IMR-90 (cell line): ENCODE measurements at regions not wholly inside any gene's neighbourhood (a gene's known extent, or its start where the extent isn't known, plus 50 kb on each side); places are given as distances from the start of the nearest gene placed in this dataset.

Experiments used
- ATAC-seq: fragments of 200-7000 bp; cut with Tn5 transposase; 2 replicates; pipeline ENCODE4 v1.9.1; 2020; ENCODE audit warnings: low read depth, mild to moderate bottlenecking, moderate library complexity
- BruUV-seq: library from RNA; stranded (reverse); fragments of 400-500 nt; replicated peaks from 2 replicates; lab custom pipeline; 2021; lab: Mats Ljungman, UMichigan
- CTCF ChIA-PET: fragments of 300-600 bp; formaldehyde crosslinking; extraction: SDS; loops from one replicate; lab custom pipeline; 2021; ENCODE audit warnings: antibody characterized with exemption; lab: Yijun Ruan, JAX
- POLR2A ChIA-PET: fragments of 300-600 bp; sonication (Branson Sonifier 250); formaldehyde crosslinking; loops from one replicate; lab custom pipeline; 2022; ENCODE audit warnings: antibody characterized with exemption; ENCODE audit not compliant: unreplicated experiment; lab: Charles Lee
- DNase-seq: peaks from one replicate; pipeline ENCODE4 v3.0.0; 2013
- H2AFZ ChIP-seq: replicated peaks from 2 replicates; pipeline ENCODE3; 2013; ENCODE audit warnings: low read length, mild to moderate bottlenecking; ENCODE audit not compliant: poor library complexity
- H2AK5ac ChIP-seq: 2 replicates; pipeline ENCODE4 v1.6.1; 2013; ENCODE audit warnings: low read depth, low read length, inconsistent platforms
- H2AK9ac ChIP-seq: replicated peaks from 2 replicates; pipeline ENCODE3; 2013; ENCODE audit warnings: mild to moderate bottlenecking, low read depth, low read length, moderate library complexity; ENCODE audit not compliant: poor library complexity
- H2BK120ac ChIP-seq: 2 replicates; pipeline ENCODE4 v1.6.1; 2013; ENCODE audit warnings: low read depth, low read length, inconsistent platforms
- H2BK15ac ChIP-seq: 3 replicates; pipeline ENCODE4 v1.6.1; 2013; ENCODE audit warnings: low read depth, low read length, inconsistent platforms
- H2BK20ac ChIP-seq: 2 replicates; pipeline ENCODE4 v1.6.1; 2013; ENCODE audit warnings: low read depth, mild to moderate bottlenecking, inconsistent platforms, low read length, moderate library complexity
- H2BK5ac ChIP-seq: 2 replicates; pipeline ENCODE4 v1.6.1; 2013; ENCODE audit warnings: mild to moderate bottlenecking, low read depth, low read length, inconsistent platforms; ENCODE audit not compliant: poor library complexity, severe bottlenecking
- H3K14ac ChIP-seq: replicated peaks from 2 replicates; pipeline ENCODE4 v1.6.1; 2013; ENCODE audit warnings: low read depth, low read length, inconsistent platforms
- H3K18ac ChIP-seq: 2 replicates; pipeline ENCODE4 v1.6.1; 2013; ENCODE audit warnings: low read depth, low read length, control low read depth
- H3K23ac ChIP-seq: 2 replicates; pipeline ENCODE4 v1.6.1; 2013; ENCODE audit warnings: low read depth, low read length, inconsistent platforms
- H3K27ac ChIP-seq: 2 replicates; pipeline ENCODE4 v1.5.1; 2013; ENCODE audit warnings: mild to moderate bottlenecking, control low read depth, low read length; ENCODE audit not compliant: insufficient read depth
- H3K27me3 ChIP-seq: 2 replicates; pipeline ENCODE4 v1.6.1; 2013; ENCODE audit warnings: low read length; ENCODE audit not compliant: control insufficient read depth, insufficient read depth
- H3K36me3 ChIP-seq: 2 replicates; pipeline ENCODE4 v1.6.1; 2013; ENCODE audit warnings: low read length, mixed read lengths; ENCODE audit not compliant: control insufficient read depth, insufficient read depth
- H3K4ac ChIP-seq: 2 replicates; pipeline ENCODE4 v1.6.1; 2013; ENCODE audit warnings: low read depth, low read length, inconsistent platforms
- H3K4me1 ChIP-seq: 2 replicates; pipeline ENCODE4 v1.6.1; 2013; ENCODE audit warnings: low read length, mixed read lengths; ENCODE audit not compliant: control insufficient read depth, insufficient read depth
- H3K4me2 ChIP-seq: 2 replicates; pipeline ENCODE4 v1.6.1; 2013; ENCODE audit warnings: low read depth, mild to moderate bottlenecking, control low read depth, low read length, moderate library complexity
- H3K4me3 ChIP-seq: 2 replicates; pipeline ENCODE4 v1.5.1; 2013; ENCODE audit warnings: low read depth, mild to moderate bottlenecking, control low read depth, low read length, moderate library complexity; ENCODE audit not compliant: insufficient read depth
- H3K56ac ChIP-seq: 2 replicates; pipeline ENCODE4 v1.6.1; 2013; ENCODE audit warnings: low read length, inconsistent platforms; ENCODE audit not compliant: insufficient read depth; ENCODE audit errors: extremely low read depth
- H3K79me1 ChIP-seq, 2 experiments: 2 replicates each; pipeline ENCODE4 v1.6.1; 2013; ENCODE audit warnings: low read length in 2 of 2, inconsistent platforms in 1 of 2, low read depth in 1 of 2
- H3K9ac ChIP-seq: 2 replicates; pipeline ENCODE4 v1.6.1; 2013; ENCODE audit warnings: low read depth, low read length, control low read depth
- H3K9me1 ChIP-seq: 2 replicates; pipeline ENCODE4 v1.6.1; 2013; ENCODE audit warnings: low read length, inconsistent platforms; ENCODE audit not compliant: insufficient read depth
- H3K9me3 ChIP-seq: 2 replicates; pipeline ENCODE4 v1.6.1; 2013; ENCODE audit warnings: low read length; ENCODE audit not compliant: control insufficient read depth, insufficient read depth
- H4K20me1 ChIP-seq: 2 replicates; pipeline ENCODE4 v1.6.1; 2013; ENCODE audit warnings: low read length, inconsistent platforms; ENCODE audit not compliant: insufficient read depth
- H4K5ac ChIP-seq: 2 replicates; pipeline ENCODE4 v1.6.1; 2013; ENCODE audit warnings: mild to moderate bottlenecking, low read depth, low read length, control low read depth
- H4K8ac ChIP-seq, 2 experiments: 2 replicates each; pipeline ENCODE4 v1.6.1; 2013; ENCODE audit warnings: low read depth in 2 of 2, low read length in 2 of 2, control low read depth in 1 of 2, inconsistent platforms in 1 of 2
- H4K91ac ChIP-seq: 2 replicates; pipeline ENCODE4 v1.6.1; 2013; ENCODE audit warnings: low read depth, low read length, inconsistent platforms; ENCODE audit not compliant: insufficient read depth
- CEBPB ChIP-seq: IDR thresholded peaks from 2 replicates; pipeline ENCODE4 v1.6.1; 2012; ENCODE audit warnings: low read depth, low read length, improper control_type of control experiment
- FOS ChIP-seq: fragments of 150-350 bp; IDR thresholded peaks from 2 replicates; pipeline ENCODE4 v1.6.1; 2016; ENCODE audit warnings: low read depth, low read length
- MAFK ChIP-seq: IDR thresholded peaks from 2 replicates; pipeline ENCODE4 v1.6.1; 2012; ENCODE audit warnings: low read depth, low read length, improper control_type of control experiment
- MAZ ChIP-seq: IDR thresholded peaks from 2 replicates; pipeline ENCODE4 v1.6.1; 2012; ENCODE audit warnings: low read depth, mild to moderate bottlenecking, low read length, improper control_type of control experiment, moderate library complexity, borderline replicate concordance
- SMC3 ChIP-seq: fragments of 150-350 bp; IDR thresholded peaks from 2 replicates; pipeline ENCODE4 v1.6.1; 2016; ENCODE audit warnings: low read depth, mild to moderate bottlenecking, antibody characterized with exemption, low read length, moderate library complexity
- WGBS, 2 experiments: methylation state at CpG; one replicate each; pipeline versions ENCODE4 v1.1.5 to v1.1.7; 2013; ENCODE audit warnings: missing lambda C conversion rate in 2 of 2; ENCODE audit not compliant: insufficient read length in 1 of 2; ENCODE audit errors: extremely low coverage in 2 of 2; 5-methylcytosine and 5-hydroxymethylcytosine counted together
- dilution Hi-C: fragments of 300-500 bp; cut with HindIII; formaldehyde crosslinking; loops from one replicate; pipeline ENCODE4 v1.14.3; 2018; ENCODE audit warnings: low sequenced_read_pairs; ENCODE audit not compliant: unreplicated experiment
- in situ Hi-C: fragments of 300-500 bp; cut with MboI; formaldehyde crosslinking; loops from 3 replicates; pipeline ENCODE4 v1.14.3; 2019; ENCODE audit warnings: low sequenced_read_pairs, inconsistent platforms, mixed read lengths
- intact Hi-C: fragments of 100-400 bp; cut with micrococcal nuclease; formaldehyde crosslinking; loops from 2 replicates; pipeline ENCODE4 v1.10.0; 2022
- TF ChIP-seq, protein P1 (sequence below): fragments of 150-350 bp; IDR thresholded peaks from 2 replicates; pipeline ENCODE4 v1.6.1; 2017; ENCODE audit warnings: mild to moderate bottlenecking, antibody characterized with exemption, low read length, low read depth
- TF ChIP-seq, protein P2 (sequence below): fragments of 150-350 bp; IDR thresholded peaks from 2 replicates; pipeline ENCODE4 v1.6.1; 2016; ENCODE audit warnings: low read depth, mild to moderate bottlenecking, low read length, moderate library complexity, borderline replicate concordance

DNA sequence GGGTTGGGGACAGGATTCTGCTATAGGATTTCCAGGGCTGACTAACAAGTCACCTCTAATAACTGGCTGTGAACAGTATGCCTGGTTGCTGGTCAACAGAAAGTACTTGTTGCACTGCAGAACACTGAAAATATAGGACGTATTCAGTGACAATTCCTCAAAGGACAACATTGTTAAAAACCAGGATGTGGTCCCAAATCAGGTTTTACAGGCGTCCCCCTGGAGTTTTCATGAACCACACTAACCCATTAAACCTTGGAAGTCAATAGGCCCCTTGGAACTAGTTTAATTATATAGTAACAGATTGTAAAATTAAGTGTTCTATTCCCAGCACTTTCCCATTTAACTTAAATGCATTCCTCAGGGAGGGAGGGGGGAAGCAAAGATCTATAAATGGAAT is 495.4 kb downstream of the TBC1D4 start:
- Histone ChIP-seq H3K27ac (no peak overlapping the region), H4K5ac (no peak overlapping the region), H3K9ac (no peak overlapping the region), H2AFZ (no peak overlapping the region), H3K4ac (no peak overlapping the region), H2BK15ac (no peak overlapping the region), H2AK9ac (no peak overlapping the region), H2AK5ac (no peak overlapping the region), H3K4me3 (no peak overlapping the region), H2BK120ac (no peak overlapping the region), H3K4me2 (no peak overlapping the region), H3K79me1 (no peaks in the 10 kb centered on the region), H3K9me1 (no peaks in the 10 kb centered on the region), H3K36me3 (no peaks in the 10 kb centered on the region), H3K9me3 (no peaks in the 10 kb centered on the region), H3K14ac (no peak overlapping the region), H3K27me3 (no peaks in the 10 kb centered on the region), H3K4me1 (no peaks in the 10 kb centered on the region), H3K18ac (no peak overlapping the region), H4K91ac (no peak overlapping the region), H4K20me1 (no peaks in the 10 kb centered on the region), H2BK20ac (no peak overlapping the region), H3K56ac (no peak overlapping the region), H2BK5ac (no peak overlapping the region), H3K23ac (no peak overlapping the region), H4K8ac (no peak overlapping the region)
- dilution Hi-C loops: no loop called here
- no CpG with 5 or more reads among the region's 2 CpGs for WGBS, 2 experiments
- BruUV-seq: no TSS peak
- in situ Hi-C loops: no loop called here
- ChIA-PET CTCF (no interaction called here), POLR2A (no interaction called here)
- intact Hi-C loops: no loop called here
- no peak for TF ChIP-seq FOS
- TF ChIP-seq MAFK: no peak
- TF ChIP-seq, protein P1, sequence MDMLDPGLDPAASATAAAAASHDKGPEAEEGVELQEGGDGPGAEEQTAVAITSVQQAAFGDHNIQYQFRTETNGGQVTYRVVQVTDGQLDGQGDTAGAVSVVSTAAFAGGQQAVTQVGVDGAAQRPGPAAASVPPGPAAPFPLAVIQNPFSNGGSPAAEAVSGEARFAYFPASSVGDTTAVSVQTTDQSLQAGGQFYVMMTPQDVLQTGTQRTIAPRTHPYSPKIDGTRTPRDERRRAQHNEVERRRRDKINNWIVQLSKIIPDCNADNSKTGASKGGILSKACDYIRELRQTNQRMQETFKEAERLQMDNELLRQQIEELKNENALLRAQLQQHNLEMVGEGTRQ: no peak
- no peak for TF ChIP-seq MAZ
- TF ChIP-seq, protein P2, sequence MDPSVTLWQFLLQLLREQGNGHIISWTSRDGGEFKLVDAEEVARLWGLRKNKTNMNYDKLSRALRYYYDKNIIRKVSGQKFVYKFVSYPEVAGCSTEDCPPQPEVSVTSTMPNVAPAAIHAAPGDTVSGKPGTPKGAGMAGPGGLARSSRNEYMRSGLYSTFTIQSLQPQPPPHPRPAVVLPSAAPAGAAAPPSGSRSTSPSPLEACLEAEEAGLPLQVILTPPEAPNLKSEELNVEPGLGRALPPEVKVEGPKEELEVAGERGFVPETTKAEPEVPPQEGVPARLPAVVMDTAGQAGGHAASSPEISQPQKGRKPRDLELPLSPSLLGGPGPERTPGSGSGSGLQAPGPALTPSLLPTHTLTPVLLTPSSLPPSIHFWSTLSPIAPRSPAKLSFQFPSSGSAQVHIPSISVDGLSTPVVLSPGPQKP: no peak
- TF ChIP-seq SMC3: no peak
- TF ChIP-seq CEBPB: no peak
- DNase-seq (no peak), ATAC-seq (no peak)
